HS-5 (cell line): ENCODE measurements at regions not wholly inside any gene's neighbourhood (a gene's known extent, or its start where the extent isn't known, plus 50 kb on each side); places are given as distances from the start of the nearest gene placed in this dataset.

ENCODE experiments used
- DNase-seq: peaks from one replicate; pipeline ENCODE4 v3.0.0-alpha.2; 2012; ENCODE audit warnings: low read depth

- DNase-seq, result no peak
Measured at GRCh38 chr1:14442669-14443068, 155.8 kb upstream of the KAZN start.

GRCh38 chr1:14443164-14443787, 155.2 kb upstream of the KAZN start:
- no peak for DNase-seq

DNA sequence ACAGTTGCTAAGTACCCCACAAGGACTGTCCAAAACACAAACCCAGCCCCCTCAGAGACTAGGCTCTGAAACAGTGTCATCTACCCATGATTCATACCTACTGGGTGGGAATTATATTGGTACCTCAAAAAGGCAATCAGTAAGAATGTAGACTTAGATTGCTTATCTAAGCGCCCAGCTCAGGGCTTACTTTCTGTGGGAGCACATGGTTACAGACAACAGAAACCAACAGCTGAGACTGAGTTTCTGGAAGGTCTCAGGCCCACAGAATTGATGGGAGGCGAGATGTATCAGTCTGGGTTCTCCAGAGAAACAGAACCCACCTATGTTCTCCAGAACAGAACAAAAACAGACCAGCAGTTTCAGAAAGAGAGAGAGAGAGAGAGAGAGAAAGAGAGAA, 147.3 kb upstream of the KAZN start:
- no peak for DNase-seq

GRCh38 chr1:14452551-14452950, 145.9 kb upstream of the KAZN start:
- DNase-seq, result no peak

GRCh38 chr1:14460173-14460572, 138.3 kb upstream of the KAZN start:
- no peak for DNase-seq

DNA sequence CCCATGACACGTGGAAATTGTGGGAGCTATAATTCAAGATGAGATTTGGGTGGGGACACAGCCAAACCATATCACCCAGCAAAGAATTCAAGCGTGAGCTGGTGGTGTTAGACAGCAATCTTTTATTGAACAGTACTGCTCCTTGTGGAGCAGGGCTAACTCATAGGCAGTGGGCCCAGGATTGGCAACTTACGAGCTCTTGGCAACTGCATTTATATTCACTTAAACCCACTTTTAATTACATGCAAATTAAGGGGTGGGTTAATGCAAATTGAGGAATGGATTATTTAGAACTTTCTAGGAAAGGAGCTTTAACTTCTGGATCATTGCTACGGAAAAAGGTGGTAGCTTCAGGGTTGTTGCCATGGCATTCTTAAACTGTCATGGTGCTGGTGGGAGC, 135.6 kb upstream of the KAZN start:
- DNase-seq, result no peak

GRCh38 chr1:14466006-14466405, 132.5 kb upstream of the KAZN start:
- DNase-seq, result no peak

GRCh38 chr1:14467112-14467511, 131.4 kb upstream of the KAZN start:
- DNase-seq, result no peak

DNA sequence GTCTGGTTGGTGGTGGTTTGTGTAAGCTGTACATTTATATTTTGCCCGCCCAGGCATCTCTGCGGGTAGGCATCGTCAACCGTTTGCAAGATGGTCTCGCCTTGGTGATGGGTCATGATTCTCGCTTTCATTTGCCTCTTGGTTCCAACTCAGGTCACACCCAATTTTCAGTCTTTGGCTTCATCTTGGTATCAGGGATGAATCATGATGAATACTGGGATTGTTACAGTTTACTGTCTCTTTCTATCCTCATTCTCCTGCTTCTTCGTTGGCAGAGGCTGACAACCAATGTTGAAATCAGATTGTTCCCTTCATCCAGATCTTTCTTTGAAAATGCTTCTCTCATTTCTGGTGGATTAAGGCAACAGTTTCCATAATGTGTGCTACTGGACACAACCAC, 129.7 kb upstream of the KAZN start:
- DNase-seq, result no peak

DNA sequence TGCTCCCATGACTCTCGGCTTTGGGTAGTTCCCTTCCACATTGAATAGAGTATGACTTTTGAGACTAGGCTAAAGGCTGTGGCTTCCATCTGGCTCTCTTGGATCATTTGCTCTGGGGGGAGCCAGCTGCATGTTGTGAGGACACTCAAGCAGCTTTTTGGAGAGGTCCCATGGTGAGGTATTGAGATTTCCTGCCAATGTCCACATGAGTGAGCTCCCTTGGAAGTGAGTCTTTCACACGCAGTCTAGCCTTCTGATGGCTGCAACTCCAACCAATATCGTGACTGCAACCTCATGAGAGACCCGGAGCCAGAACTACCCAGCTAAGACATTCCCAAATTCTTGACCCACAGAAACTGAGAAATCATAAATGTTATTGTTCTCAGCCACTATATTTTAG, 127.7 kb upstream of the KAZN start:
- no peak for DNase-seq

- DNase-seq, result no peak
Measured at GRCh38 chr1:14474856-14475255, 123.6 kb upstream of the KAZN start.

GRCh38 chr1:14476170-14476955, 122.1 kb upstream of the KAZN start:
- peak; percentile 50 for DNase-seq

- no peak for DNase-seq
Measured at GRCh38 chr1:14478120-14478519, 120.4 kb upstream of the KAZN start.

DNA sequence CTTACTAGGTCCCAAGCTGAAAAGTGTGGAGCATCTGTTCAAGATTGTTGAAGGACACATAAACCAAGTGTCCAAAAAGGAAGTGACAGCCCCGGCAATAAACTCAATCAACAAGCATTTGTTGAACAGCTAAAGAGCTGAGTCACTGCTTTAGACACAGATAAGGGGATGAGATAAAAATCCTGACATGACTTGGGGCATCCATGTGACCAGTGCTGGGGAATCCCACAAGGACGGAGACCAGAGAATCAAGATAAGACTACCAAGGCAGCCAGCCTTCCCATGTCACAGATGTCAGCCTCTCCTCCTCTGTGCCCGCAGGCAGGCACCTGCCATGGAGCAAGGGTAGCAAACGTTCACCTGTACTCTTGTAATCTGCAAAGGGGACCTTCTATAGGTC, 118.6 kb upstream of the KAZN start:
- no peak for DNase-seq

- DNase-seq, result no peak
Measured at GRCh38 chr1:14482784-14483450, 115.6 kb upstream of the KAZN start.

- DNase-seq, result no peak
Measured at GRCh38 chr1:14485285-14485684, 113.2 kb upstream of the KAZN start.

DNA sequence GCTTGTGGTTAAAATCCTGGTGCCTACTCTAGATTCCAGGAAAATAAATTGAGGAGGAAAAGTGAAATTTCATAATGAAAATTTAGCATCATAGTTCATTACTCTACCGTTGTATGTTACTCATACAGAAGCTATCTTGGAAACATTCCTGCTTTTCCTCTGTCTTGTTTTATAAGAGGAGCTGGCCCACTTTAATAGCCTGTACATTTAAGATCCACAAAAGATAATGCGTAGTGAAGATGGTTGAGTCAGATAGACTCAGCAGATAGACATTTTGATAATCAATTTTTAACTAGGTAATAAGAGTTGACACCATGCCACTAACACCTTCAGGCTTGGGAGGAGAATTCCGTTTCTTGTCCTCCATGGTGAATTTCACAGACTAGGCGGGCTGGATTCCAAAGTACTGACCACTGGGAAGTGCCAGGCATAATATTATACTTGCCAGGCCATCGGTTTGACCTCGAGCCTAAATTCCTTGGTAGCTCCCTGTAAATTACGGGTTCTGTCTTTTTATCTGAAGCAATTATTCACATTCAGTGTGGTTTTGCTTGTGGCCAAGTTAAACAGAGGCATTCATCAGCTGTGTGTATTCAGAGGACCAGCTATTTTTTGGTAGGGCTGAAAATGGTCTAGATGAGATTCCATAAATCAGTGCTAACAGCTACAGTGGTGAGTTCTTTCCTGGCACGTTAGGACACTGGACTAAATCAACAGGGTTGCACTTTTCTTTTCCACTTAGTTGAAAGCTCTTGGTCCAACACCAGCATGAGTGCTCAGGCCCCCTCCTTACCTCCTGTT, 111.9 kb upstream of the KAZN start:
- peak; percentile 99 for DNase-seq

- peak; percentile 50 for DNase-seq
Measured at GRCh38 chr1:14487671-14488070, 110.8 kb upstream of the KAZN start.

DNA sequence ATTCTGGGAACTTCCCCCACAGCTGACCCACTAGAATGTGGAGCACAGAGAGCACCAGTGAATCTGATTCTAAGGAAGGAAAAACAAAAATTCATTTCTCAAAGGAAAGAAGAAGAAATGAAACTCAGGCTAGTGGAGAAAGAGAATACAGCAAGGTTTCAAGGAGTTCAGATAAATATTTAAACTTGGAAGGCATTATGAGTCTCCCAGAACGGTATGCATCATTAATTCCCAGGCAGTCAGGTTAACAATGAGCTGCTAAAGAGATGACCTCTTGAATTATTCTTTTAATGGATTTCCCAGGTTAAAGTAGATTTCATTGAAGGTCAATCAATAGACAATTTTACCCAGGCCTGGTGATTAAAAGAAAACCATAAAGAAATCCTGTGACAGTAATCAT, 103.6 kb upstream of the KAZN start:
- no peak for DNase-seq

GRCh38 chr1:14495381-14495780, 103.1 kb upstream of the KAZN start:
- no peak for DNase-seq

DNA sequence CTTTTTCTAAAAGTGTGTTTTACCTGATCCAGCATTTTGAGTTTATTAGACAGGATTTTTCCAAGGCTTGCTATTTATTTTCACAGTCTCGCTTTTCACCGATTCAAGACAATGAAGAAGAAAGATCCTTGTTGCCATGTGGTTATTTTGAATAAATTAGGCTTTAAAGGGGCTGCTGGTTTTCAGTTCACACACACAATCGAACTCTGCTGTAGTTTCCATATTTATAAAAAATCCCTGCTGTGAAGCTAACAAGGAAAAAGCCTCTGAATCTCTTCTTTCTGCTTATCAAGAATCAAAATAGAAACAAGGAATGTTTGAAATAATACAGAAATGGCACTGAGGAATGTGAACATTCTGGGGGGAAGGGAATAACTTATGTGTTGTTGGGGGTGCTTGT, 102.5 kb upstream of the KAZN start:
- no peak for DNase-seq

DNA sequence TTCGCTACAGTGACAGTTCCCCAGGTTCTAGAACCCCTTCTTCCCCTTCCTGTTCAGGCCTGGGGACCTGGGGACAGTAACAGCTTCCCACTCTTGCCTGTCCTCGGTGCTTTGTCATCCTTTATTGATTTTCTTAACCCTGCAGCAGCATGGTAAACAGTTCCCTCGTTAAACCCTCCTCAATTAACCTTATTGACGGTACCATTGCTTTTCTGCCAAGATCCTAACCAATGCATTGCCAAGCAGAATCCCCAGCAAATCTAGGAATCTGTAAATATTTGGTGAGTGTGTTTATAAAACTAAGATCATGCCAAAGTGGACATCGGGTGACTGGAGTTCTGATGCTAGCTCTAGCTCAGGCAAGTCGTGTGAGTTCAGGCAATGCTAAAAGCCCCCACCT, 99.6 kb upstream of the KAZN start:
- DNase-seq, result no peak
